ENCODE measurements at regions not wholly inside any gene's neighbourhood (a gene's known extent, or its start where the extent isn't known, plus 50 kb on each side); places are given as distances from the start of the nearest gene placed in this dataset.

DNA sequence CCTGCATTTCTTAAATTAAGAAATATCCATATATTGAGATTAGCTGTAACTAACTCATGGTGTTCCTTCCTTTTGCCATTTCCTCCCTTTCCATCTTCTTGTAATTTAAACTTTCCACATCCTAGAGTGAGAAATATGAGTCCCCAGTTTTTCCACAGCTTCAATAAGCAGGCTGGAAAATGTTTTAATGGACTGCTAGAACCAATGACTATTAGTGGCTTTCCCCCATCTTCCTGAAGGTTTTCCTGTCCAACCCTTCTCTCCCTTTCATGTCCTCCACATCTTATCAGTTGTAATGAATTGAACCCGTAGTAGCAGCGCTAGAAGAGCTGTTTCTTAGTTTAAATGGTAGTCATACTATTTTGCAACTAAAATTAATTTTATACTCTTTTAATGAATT lies 145.7 kb downstream of the AHR start:
- H3K36me3 ChIP-seq, result no peaks in the 10 kb centered on the region
- DNase-seq (ENCODE audit: extremely low spot score in 2 of 2), result no peak
- no peaks in the 10 kb centered on the region for H3K27me3 ChIP-seq
- intact Hi-C loops (cut with DNase I), result no loop called here
- H3K4me1 ChIP-seq, result no peaks in the 10 kb centered on the region
- H3K4me3 ChIP-seq, result no peak overlapping the region
- TF ChIP-seq POLR2A (IDR thresholded peaks at IDR 0.05) (no peak), POLR2AphosphoS5 (IDR thresholded peaks at IDR 0.05; ENCODE audit: insufficient read depth in 1 of 2, low read depth in 1 of 2) (no peak)
- TF ChIP-seq, protein P1, sequence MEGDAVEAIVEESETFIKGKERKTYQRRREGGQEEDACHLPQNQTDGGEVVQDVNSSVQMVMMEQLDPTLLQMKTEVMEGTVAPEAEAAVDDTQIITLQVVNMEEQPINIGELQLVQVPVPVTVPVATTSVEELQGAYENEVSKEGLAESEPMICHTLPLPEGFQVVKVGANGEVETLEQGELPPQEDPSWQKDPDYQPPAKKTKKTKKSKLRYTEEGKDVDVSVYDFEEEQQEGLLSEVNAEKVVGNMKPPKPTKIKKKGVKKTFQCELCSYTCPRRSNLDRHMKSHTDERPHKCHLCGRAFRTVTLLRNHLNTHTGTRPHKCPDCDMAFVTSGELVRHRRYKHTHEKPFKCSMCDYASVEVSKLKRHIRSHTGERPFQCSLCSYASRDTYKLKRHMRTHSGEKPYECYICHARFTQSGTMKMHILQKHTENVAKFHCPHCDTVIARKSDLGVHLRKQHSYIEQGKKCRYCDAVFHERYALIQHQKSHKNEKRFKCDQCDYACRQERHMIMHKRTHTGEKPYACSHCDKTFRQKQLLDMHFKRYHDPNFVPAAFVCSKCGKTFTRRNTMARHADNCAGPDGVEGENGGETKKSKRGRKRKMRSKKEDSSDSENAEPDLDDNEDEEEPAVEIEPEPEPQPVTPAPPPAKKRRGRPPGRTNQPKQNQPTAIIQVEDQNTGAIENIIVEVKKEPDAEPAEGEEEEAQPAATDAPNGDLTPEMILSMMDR (IDR thresholded peaks at IDR 0.05), result no peak
- H3K27ac ChIP-seq, result no peak overlapping the region
- peaks cover 7% of the 10 kb centered on the region for H3K9me3 ChIP-seq

DNA sequence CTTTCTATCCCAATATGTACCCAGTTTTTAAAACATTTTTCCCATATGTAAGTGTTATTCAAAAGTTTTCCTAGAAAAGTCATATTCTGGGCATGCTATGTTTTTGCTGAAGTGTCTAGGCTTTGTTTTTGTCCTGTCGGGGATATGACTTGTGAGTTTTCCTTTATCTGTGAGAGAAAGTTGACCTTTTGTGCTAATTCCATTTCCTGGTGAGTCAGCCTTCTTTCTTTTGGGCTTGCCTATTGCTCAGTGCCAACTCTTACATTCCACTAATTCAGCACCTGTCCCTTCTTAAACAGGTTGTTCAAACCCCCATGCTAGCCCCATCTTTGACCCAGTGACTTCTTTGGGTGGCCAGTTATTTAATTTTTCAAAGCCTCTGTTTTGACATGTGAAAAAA lies 146.2 kb downstream of the AHR start:
- Histone ChIP-seq H3K36me3 (no peaks in the 10 kb centered on the region), H3K27me3 (no peaks in the 10 kb centered on the region), H3K27ac (no peak overlapping the region), H3K9me3 (peaks cover 7% of the 10 kb centered on the region), H3K4me3 (no peak overlapping the region), H3K4me1 (no peaks in the 10 kb centered on the region)
- no peak for DNase-seq (ENCODE audit: extremely low spot score in 2 of 2)
- no peak for TF ChIP-seq POLR2A (IDR thresholded peaks at IDR 0.05)
- peak in 1 of 2 donors; percentile 65 for TF ChIP-seq POLR2AphosphoS5 (IDR thresholded peaks at IDR 0.05; ENCODE audit: insufficient read depth in 1 of 2, low read depth in 1 of 2)
- intact Hi-C loops (cut with DNase I), result loop anchor here (5.0 kb wide), 1 partner anchor 68 kb away; no protein-coding TSS in a partner anchor

DNA sequence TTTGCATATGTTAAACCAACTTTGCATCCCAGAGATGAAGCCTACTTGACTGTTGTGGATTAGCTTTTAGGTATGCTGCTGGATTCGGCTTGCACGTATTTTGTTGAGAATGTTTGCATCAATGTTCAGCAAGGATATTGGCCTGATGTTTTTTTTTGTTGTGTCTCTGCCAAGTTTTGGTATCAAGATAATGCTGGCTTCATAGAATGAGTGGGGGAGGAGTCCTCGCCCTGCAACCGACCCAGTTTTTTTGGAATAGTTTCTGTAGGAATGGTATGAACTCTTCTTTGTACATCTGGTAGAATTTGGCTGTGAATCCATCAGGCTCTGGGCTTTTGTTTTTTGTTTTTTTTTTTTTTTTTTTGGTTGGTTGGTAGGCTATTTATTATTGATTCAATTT lies 147.9 kb downstream of the AHR start:
- intact Hi-C loops (cut with DNase I), result loop anchor here (5.0 kb wide), 1 partner anchor 66 kb away; no protein-coding TSS in a partner anchor

DNA sequence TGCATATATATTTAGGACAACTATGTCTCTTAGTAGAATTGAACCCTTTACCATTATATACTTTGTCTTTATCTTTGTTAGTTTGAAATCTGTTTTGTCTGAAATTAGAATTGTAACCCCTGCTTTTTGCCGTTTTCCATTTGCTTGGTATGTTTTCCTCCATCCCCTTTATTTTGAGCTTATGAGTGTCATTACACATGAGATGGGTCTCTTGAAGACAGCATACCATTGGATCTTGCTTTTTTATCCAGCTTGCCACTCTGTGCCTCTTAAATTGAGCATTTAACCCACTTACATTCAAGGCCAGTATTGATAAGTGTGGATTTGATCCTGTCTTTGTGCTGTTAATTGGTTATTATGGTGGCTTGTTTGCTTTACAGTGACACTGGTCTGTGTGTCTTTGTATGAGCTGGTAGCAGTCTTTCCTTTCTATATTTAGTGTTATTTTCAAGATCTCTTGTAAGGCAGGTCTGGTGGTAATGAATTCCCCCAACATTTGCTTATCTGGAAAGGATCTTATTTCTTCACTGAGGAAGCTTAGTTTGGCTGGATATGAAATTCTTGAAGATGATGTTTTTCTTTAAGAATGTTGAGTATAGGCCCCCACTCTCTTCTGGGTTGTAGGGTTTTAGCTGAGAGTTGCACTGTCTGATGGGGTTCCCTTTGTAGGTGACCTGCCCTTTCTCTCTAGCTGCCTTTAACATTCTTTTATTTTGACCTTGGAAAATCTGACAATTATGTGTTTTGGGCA lies 149.5 kb downstream of the AHR start:
- H3K4me1 ChIP-seq, result no peaks in the 10 kb centered on the region
- no peaks in the 10 kb centered on the region for H3K36me3 ChIP-seq
- H3K4me3 ChIP-seq, result no peak overlapping the region
- no peak for DNase-seq (ENCODE audit: extremely low spot score in 2 of 2)
- H3K9me3 ChIP-seq, result peaks cover 7% of the 10 kb centered on the region
- TF ChIP-seq POLR2A (IDR thresholded peaks at IDR 0.05), result no peak
- TF ChIP-seq POLR2AphosphoS5 (IDR thresholded peaks at IDR 0.05; ENCODE audit: insufficient read depth in 1 of 2, low read depth in 1 of 2), result no peak
- TF ChIP-seq, protein P1 (IDR thresholded peaks at IDR 0.05), result no peak
- no peaks in the 10 kb centered on the region for H3K27me3 ChIP-seq
- H3K27ac ChIP-seq, result no peak overlapping the region
- intact Hi-C loops (cut with DNase I), result loop anchor here (5.0 kb wide), 1 partner anchor 64 kb away; no protein-coding TSS in a partner anchor

More for the DNA sequence above, 147.9 kb downstream of the AHR start:
- H3K4me1 ChIP-seq, result no peaks in the 10 kb centered on the region
- H3K27ac ChIP-seq, result no peak overlapping the region
- H3K4me3 ChIP-seq, result no peak overlapping the region
- no peaks in the 10 kb centered on the region for H3K27me3 ChIP-seq
- no peak for DNase-seq (ENCODE audit: extremely low spot score in 2 of 2)
- no peaks in the 10 kb centered on the region for H3K36me3 ChIP-seq
- TF ChIP-seq POLR2A (IDR thresholded peaks at IDR 0.05), result no peak
- TF ChIP-seq, protein P1 (IDR thresholded peaks at IDR 0.05), result no peak
- H3K9me3 ChIP-seq, result peaks cover 7% of the 10 kb centered on the region

DNA sequence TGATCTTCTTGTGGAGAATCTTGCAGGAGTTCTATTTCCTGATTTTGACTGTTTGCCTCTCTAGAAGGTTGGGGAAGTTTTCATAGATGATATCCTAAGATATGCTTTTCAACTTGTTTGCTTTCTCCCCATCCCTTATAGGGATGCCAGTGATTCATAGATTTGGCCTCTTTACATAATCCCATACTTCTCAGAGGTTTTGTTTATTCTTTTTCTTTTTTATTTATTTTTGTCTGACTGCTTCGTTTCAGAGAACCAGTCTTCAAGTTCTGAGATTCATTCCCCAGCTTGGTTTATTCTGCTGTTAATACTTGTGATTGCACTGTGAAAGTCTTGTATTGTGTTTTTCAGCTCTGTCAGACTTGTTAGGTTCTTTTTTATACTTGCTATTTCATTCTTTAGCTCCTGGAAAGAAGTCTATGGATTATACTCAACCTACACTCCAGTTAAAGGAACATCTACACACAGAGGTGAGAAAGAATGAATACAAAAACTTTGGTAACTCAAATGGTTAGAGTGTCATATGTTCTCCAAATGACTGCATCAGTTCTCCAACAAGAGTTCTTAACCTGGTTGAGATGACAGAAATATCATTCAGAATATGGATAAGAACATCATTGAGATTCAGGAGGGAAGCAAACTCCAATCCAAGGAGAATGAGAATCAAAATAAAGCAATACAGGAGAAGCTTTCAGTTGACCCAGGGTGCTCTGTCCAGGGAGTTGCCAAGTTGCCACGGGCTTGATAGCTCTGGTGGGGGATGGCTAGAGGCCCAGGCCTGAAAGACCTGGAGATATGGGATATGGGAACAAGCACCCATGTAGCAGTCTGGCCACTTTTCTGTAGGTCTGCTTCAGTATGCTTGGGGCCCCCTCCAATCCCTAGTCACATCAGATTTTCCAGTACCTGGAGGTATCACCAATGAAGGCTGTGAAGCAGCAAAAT lies 150.3 kb downstream of the AHR start:
- H3K27me3 ChIP-seq, result no peaks in the 10 kb centered on the region
- H3K9me3 ChIP-seq, result peaks cover 7% of the 10 kb centered on the region
- TF ChIP-seq POLR2A (IDR thresholded peaks at IDR 0.05), result no peak
- no peak for DNase-seq (ENCODE audit: extremely low spot score in 2 of 2)
- H3K27ac ChIP-seq, result no peak overlapping the region
- intact Hi-C loops (cut with DNase I), result loop anchor here (5.0 kb wide), 1 partner anchor 64 kb away; no protein-coding TSS in a partner anchor
- no peak overlapping the region for H3K4me3 ChIP-seq
- no peaks in the 10 kb centered on the region for H3K4me1 ChIP-seq
- no peaks in the 10 kb centered on the region for H3K36me3 ChIP-seq

Data from vagina (tissue), 2 donors.